ENCODE measurements at regions not wholly inside any gene's neighbourhood (a gene's known extent, or its start where the extent isn't known, plus 50 kb on each side); places are given as distances from the start of the nearest gene placed in this dataset.

DNA sequence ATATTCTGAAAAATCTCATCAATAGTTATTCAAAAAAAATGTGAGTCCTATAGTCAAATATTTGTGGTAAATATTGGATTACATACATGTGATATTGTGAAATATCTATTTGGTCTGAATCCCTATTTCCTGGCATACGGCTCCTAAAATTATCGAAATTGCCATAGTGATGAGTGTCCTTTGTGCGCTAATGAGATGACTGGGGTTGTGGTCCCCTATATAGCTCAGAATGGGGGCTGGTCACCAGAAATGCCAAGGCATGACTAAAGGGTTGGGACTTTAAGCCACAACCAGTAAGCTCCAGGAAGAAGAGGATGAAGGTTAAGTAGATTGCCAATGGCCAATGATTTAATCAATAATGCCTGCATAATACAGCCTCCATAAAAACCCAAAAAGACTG is 610.2 kb upstream of the CHRM3 start:
- TF ChIP-seq, protein P1, sequence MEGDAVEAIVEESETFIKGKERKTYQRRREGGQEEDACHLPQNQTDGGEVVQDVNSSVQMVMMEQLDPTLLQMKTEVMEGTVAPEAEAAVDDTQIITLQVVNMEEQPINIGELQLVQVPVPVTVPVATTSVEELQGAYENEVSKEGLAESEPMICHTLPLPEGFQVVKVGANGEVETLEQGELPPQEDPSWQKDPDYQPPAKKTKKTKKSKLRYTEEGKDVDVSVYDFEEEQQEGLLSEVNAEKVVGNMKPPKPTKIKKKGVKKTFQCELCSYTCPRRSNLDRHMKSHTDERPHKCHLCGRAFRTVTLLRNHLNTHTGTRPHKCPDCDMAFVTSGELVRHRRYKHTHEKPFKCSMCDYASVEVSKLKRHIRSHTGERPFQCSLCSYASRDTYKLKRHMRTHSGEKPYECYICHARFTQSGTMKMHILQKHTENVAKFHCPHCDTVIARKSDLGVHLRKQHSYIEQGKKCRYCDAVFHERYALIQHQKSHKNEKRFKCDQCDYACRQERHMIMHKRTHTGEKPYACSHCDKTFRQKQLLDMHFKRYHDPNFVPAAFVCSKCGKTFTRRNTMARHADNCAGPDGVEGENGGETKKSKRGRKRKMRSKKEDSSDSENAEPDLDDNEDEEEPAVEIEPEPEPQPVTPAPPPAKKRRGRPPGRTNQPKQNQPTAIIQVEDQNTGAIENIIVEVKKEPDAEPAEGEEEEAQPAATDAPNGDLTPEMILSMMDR (conservative IDR thresholded peaks at IDR 0.05; ENCODE audit: low read length), result no peak
- TF ChIP-seq EZH2phosphoT487 (IDR thresholded peaks at IDR 0.05; ENCODE audit: borderline replicate concordance), result no peak
